ENCODE measurements at regions not wholly inside any gene's neighbourhood (a gene's known extent, or its start where the extent isn't known, plus 50 kb on each side); places are given as distances from the start of the nearest gene placed in this dataset.

DNA sequence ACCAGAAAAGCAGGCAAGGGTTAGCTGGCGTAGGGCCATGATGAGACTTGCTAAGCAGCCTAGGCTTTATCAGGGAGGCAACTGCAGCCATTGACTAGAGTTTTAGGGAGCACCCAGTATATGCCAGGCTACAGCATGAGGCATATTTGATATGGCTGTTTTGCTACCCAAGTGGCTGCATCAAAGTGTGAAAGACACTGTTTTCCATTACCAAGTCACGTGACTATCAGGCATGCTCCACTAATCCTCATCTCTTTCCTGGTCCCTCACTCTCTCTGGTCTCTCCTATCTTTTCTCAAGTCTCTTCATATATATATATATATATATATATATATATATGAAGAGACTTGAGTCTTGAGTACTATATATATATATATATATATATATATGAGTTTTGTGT, 206.7 kb upstream of the POU3F1 start:
- no peak for TF ChIP-seq YY1 (IDR thresholded peaks at IDR 0.05; ENCODE audit: insufficient read depth, insufficient read length)
- no peak for TF ChIP-seq ZNF274 (IDR thresholded peaks at IDR 0.05; ENCODE audit: low read depth, low read length)
